A673 (cell line): ENCODE measurements at regions not wholly inside any gene's neighbourhood (a gene's known extent, or its start where the extent isn't known, plus 50 kb on each side); places are given as distances from the start of the nearest gene placed in this dataset.
"Not testable (repeated sequence)": the region's sequence is repeated elsewhere in the genome, so short reads cannot be mapped to it uniquely, and the experiment has no call there.

ENCODE experiments used
- BruUV-seq: library from RNA; stranded (reverse); fragments of 400-500 nt; replicated peaks from 2 replicates; lab custom pipeline; 2021; lab: Mats Ljungman, UMichigan
- CTCF ChIA-PET: fragments of 300-600 bp; sonication (Branson Sonifier 250); formaldehyde crosslinking; loops from one replicate; lab custom pipeline; 2022; ENCODE audit warnings: antibody characterized with exemption; lab: Charles Lee
- POLR2A ChIA-PET: fragments of 300-600 bp; sonication (Branson Sonifier 250); formaldehyde crosslinking; loops from one replicate; lab custom pipeline; 2022; ENCODE audit warnings: antibody characterized with exemption; ENCODE audit not compliant: low non-redundant PET; lab: Charles Lee
- DNase-seq: peaks from one replicate; pipeline ENCODE4 v3.0.0-alpha.2; 2015; ENCODE audit warnings: low spot score
- H3K27ac ChIP-seq: fragments of 200-600 bp; sonication (generic); 2 replicates; pipeline ENCODE4 v1.5.1; 2016; ENCODE audit warnings: mixed run types, low read depth, mild to moderate bottlenecking, mixed read lengths, antibody characterized with exemption, low read length; ENCODE audit not compliant: poor library complexity, severe bottlenecking
- H3K27me3 ChIP-seq: fragments of 200-600 bp; sonication (generic); replicated peaks from 2 replicates; pipeline ENCODE4 v1.6.1; 2017; ENCODE audit warnings: mixed run types, low read depth, mild to moderate bottlenecking, mixed read lengths, antibody characterized with exemption, low read length; ENCODE audit not compliant: insufficient read depth, poor library complexity
- H3K36me3 ChIP-seq: fragments of 200-600 bp; sonication (generic); 2 replicates; pipeline ENCODE4 v1.6.1; 2016; ENCODE audit warnings: mixed run types, mild to moderate bottlenecking, mixed read lengths, antibody characterized with exemption, low read length; ENCODE audit not compliant: insufficient read depth, poor library complexity, severe bottlenecking
- H3K4me1 ChIP-seq: fragments of 200-600 bp; sonication (generic); 2 replicates; pipeline ENCODE4 v1.6.1; 2017; ENCODE audit warnings: mixed run types, mild to moderate bottlenecking, mixed read lengths, antibody characterized with exemption, low read length; ENCODE audit not compliant: insufficient read depth, poor library complexity, severe bottlenecking
- H3K4me3 ChIP-seq: fragments of 200-600 bp; sonication (generic); 2 replicates; pipeline ENCODE4 v1.5.1; 2016; ENCODE audit warnings: low read depth, mixed run types, mild to moderate bottlenecking, mixed read lengths, low read length; ENCODE audit not compliant: poor library complexity, severe bottlenecking
- H3K9me3 ChIP-seq: fragments of 200-600 bp; sonication (generic); 2 replicates; pipeline ENCODE4 v1.6.1; 2016; ENCODE audit warnings: mixed run types, low read depth, mild to moderate bottlenecking, mixed read lengths, antibody characterized with exemption, low read length; ENCODE audit not compliant: poor library complexity, severe bottlenecking
- intact Hi-C: fragments of 100-400 bp; cut with micrococcal nuclease; formaldehyde crosslinking; loops from one replicate; pipeline ENCODE4 v1.10.0; 2022; ENCODE audit not compliant: unreplicated experiment

- DNase-seq, CTCF ChIA-PET, POLR2A ChIA-PET, H3K27me3 ChIP-seq, H3K27ac ChIP-seq, H3K4me1 ChIP-seq, H3K9me3 ChIP-seq, H3K4me3 ChIP-seq, intact Hi-C loops, H3K36me3 ChIP-seq, BruUV-seq: not testable (repeated sequence)
Measured at GRCh38 chr13:18577103-18577502, 604.5 kb downstream of the TUBA3C start.

DNA sequence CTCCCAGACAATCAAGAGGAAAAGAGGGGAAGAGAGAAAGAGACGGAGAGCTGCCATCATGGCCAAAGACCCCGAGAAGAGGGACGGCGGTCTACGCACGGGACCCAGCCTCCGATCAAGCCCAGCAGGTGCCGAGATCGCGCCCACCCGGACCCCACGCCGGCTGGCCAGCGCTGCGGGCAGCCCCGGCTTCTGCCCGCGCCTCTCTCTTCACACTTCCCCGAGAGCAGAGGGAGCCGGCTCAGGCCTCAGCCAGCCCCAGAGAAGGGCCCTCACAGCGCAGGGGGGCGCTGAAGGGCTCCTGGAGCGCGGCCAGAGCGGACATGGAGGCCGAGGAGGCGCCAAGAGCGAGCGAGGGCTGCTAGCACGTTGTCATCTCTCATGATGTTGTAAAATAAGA lies 613.7 kb downstream of the TUBA3C start:
- CTCF ChIA-PET, H3K9me3 ChIP-seq, POLR2A ChIA-PET, H3K4me1 ChIP-seq, H3K4me3 ChIP-seq, BruUV-seq, intact Hi-C loops, H3K27ac ChIP-seq, H3K36me3 ChIP-seq, H3K27me3 ChIP-seq, DNase-seq: not testable (repeated sequence)
